GM18861 (cell line): ENCODE measurements at regions not wholly inside any gene's neighbourhood (a gene's known extent, or its start where the extent isn't known, plus 50 kb on each side); places are given as distances from the start of the nearest gene placed in this dataset.

Experiments
- ATAC-seq: cut with Tn5 transposase; IDR thresholded peaks from one replicate; pipeline ENCODE4 v1.9.1; 2021; ENCODE audit not compliant: unreplicated experiment

DNA sequence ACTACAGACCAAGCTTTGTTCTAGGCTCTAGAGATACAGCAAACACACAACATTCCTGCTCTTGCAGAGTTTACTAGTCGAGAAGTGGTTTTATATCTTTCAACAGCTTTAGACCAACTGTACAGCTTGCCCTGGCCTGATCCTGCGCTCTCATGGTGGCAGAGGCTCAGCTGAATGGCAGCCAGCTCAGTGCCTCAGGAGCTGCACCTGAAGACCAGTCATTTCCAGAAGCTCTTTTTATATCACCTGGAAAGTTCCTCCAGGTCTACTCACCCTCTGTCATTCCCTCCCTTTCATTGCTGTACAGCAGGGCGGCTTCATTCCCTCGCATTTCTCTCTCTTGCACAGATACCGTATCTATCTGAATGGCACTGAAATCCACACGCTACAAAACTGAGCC is 319.8 kb downstream of the GATA3 start:
- no peak for ATAC-seq

DNA sequence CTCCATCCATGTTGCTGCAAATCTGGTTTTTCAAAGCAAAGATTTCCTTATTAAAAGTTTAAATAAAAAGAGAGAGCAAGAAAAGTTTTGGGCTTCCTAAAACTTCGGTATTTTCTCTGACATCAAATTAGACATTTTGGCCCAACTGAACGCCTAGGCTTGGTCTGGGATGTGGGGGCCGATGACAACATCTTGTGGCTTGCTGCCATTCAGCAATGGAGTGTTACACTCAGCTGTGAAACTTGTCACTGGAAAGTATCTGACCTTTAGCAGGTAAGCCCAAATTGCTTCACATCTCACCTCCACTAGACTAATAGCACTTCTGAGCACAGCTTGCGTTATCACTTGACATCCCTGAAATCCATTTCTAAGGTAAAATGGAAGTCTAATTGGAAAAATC is 320.6 kb downstream of the GATA3 start:
- no peak for ATAC-seq

DNA sequence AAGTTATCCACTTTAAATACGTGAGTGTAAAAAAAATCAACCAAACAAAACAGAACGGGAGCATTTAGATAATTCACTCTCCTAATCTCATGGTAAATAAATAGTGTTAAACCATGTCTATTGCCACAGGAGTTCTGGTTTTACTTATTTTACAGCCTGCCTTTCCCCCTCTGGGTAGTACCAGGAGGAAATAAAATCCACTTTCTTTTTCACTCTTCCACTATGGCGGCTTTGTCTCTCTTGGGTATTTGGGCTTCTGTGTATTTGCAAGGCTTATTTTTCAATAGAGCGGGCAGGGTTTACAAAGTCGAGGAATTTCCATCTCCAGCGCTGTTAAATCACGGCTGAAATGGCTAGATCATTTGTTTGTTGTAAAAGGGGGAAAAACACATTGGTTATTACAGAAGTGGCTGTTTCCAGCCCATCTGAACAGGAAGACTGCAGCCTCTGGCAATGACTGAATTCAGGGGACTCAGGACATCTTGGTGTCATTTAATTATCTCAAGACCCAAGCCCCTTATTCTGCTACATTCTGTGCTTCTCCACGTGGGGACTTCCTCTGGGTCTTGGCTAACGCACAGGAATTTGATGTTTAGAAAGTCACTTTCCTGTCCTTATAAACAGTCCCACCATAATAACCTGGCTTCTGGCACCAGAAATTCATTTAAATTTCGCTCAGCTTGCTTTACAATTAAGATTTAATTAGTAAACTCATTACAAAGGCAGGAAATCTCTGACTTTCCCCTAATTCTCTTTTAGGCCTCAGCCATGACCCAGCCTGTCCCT is 323.9 kb downstream of the GATA3 start:
- no peak for ATAC-seq

DNA sequence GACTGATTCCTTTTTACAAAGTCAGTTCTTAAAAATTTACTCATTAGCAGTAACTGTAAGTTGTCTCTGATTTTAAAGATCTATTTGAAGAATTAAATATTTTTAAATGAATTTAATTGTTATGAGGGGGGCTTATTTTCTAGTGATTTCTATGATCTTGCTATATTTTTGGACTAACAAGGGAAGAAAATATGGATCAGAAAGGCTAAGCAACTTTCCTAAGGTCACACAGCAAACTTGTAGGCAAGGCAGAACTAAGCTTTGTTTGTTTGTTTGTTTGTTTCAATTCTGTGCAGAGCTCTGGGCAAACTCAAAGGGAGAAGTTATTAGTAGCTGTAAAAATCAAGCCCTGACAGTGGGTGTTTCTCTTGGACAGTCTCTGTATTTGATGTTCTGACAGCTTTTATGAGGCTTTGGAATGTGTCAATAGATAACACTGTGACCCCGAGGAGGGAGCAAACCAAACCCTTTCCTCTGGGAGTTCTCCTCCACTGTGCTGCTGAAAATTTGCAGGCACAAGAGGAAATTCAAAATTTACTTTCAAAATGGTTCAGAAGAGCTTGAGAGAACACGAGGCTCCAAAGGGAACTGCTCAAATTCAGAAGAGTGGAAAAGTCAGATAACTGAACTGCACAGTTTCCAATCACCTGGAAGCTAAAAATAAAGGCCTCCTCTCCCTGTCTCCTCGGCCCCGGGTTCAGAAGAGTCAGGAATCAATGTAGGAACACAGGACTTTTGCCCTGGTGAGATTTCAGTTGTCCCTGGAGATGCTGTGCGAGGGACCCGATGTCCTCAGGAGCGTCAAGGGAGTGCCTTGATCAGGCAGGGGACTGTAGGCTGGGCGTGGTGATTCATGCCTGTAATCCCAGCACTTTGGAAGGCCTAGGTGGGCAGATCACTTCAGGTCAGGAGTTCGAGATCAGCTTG is 325.7 kb downstream of the GATA3 start:
- ATAC-seq: no peak

DNA sequence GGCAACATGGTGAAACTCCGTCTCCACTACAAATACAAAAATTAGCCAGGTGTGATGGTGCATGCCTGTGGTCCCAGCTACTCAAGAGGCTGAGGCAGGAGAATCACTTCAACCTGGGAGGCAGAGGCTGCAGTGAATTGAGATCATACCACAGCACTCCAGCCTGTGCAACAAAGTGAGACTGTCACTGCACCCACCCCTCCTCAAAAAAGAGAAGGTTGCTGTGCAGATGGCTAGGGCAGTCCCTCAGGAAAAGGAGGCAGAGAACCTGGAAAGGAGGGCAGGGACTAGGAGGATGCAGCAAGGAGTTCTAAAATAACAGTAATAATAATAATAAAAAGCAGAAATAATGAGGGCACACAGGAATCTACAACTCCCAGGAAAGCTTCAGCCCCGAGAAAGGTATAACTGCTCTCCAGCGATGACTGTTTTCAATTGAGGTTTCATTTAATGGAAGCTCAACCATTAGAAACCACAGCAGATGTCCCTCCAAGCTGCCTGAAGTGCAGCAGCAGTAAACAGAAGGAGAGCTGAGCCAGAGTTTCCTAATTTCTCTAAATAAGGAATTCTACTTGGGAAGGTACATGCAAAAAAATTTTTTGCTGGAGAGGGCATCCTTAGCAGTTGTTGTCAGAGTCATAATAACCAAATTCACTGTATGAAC is 326.5 kb downstream of the GATA3 start:
- no peak for ATAC-seq

DNA sequence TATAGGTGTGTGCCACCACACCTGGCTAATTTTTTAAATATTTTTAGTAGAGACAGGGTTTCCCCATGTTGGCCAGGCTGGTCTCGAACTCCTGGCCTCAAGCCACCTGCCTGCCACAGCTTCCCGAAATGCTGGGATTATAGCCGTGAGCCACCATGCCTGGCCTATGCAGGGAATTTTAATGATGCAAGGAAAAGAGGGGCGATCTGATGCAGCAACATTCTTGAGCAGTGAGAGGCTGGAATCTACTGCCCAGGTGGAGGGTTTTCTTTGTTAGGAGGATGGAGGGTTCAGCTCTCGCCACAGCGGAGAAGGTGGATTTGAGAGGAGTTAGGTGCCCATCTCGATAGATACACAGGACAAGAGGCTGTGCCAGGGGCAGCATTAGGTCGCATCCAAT is 332.3 kb downstream of the GATA3 start:
- no peak for ATAC-seq

DNA sequence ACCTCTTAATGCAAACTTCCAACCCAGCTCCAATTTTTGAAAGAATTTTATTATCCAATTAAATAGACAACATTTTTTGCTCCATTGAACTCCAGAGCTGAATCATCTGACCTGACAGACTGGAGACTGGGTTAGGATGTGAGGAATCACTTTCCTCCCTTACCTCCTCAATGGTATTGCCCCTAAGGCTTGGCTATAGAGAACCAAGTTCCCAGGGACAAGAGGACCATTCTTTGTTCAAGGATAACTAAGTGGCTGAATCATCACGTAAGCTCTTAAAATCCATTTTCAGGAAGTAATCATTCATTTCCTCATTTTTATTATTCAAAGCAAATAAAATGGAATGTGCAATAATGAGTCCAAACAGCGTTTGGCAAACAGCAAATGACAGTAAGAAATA is 335.1 kb downstream of the GATA3 start:
- ATAC-seq: no peak

DNA sequence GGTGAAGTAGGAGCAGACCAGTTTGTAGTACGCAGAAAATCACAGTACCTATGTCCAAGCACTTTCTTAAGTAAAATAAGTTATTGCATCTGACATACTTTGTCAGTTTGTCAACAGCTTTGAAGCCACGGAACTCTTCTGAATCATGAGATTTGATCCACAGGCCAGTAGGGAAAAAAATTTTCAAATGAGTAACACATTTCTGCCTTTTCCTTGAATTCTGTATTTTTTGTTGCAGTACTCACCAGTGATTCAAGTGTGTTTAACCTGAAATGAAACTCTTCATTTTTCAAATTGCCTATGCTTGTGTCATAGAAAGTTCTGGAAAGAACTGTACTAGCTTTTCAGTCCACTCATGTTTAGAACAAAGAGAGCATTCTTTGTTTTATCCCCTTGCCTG is 337.7 kb downstream of the GATA3 start:
- no peak for ATAC-seq

DNA sequence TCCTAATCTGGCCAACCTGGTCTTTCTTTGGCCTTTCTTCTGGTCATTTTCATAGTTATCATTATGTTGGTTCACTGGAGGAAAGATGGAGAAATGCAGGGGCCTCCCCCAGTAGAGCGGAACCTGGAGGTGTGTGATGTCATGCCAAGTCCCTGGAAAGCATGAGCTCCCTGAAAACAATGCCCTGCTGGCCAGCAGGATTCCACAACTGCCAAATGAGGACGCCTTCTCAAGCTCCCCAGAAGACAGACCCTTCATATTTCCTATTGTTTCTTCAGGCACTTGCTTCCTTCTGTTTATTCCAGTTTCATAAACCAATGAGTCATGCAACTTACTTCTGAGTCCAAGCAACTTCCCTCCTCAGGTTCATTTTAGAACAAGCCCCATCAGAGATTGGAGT is 339.0 kb downstream of the GATA3 start:
- ATAC-seq: no peak

DNA sequence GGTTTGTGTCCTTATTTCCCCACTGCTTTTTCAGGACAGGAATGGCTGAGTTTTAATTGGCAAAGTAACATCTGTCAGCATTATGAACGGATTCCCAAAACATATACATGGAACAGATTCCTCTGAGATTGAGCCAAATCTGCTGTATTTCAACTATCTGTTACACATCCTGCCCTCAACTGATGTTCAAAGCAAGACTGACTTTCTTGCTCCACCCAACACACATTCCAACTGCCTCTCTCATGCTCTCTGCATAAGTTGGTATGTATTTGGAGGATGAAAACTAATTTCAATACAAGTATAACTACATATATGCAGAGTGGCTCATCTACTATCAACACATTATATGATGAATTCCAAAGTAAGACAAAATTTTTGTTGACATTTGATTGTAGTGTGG is 342.2 kb downstream of the GATA3 start:
- no peak for ATAC-seq

DNA sequence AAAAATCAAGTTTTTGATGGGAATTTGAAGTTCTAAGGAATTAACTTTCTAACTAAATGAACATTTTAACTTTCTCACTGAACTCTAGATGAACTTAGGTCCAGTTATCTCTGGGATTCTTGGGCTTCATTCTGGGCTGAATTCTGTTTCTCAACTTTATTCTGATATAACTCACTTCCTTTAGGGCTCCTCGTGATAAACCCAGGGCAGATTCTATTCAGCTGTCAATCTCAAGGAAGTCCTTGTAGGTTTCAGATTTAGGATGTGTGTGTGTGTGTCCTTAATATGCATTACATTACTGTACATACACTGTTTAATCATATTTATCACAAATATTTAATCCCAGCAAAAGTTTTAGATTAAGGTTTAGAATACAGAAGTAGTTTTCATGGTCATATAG is 344.3 kb downstream of the GATA3 start:
- no peak for ATAC-seq

DNA sequence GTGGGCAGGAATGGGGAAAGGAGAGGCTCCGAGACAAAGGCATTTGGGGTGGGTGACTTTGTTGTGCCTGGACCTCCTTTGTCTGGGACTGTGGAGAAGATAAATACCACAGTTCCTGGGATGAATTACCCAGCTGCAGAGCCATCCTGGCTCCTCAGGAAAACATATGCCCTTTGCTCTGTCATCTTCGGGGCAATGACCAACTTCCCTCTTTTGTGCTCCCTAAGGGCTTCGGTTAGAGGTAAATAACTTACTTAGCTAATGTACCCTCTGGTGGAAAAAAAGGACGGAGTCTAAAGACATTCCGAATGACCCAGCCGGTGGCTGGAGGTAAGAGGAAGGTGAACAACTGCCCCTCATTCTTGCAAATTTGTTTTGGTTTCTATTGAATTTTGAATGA is 345.7 kb downstream of the GATA3 start:
- ATAC-seq: no peak

DNA sequence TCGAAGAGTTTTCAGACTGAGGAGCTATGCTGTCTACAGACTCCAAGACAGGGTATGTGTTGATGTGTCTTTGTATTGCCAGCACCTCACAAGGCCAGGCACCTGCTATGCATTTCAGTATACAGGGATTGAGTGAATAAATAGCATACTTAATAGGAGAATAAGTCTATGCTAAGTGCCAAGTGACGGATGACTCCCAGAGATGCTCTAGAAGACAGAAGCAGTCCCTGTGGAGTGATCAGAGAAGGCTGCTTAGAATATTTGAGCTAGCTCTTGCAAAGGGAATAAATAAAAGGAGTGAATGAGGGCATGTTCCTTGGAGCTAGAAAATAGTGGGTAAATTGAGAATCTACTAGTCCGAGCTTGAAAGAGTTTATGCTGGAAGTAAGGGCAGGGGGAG is 346.4 kb downstream of the GATA3 start:
- ATAC-seq: no peak

DNA sequence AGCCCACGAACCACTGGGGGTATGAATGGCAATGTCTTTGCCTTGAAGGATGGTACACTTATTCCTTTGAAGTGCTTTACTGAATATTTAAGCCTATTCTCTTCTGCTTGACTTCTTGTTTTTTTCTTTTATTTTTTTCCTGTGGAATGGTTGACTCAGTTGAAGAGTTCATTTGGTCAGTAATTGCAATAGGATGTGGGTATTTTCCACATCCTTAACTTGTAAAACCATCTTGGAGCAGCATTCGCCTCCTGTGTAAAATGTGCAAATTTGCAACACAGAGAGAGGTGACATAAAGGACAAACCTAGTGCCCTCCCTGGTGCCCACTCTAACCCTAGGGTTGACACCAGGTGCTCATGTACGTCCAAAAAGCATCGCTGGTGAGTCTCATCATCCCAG is 347.0 kb downstream of the GATA3 start:
- no peak for ATAC-seq

DNA sequence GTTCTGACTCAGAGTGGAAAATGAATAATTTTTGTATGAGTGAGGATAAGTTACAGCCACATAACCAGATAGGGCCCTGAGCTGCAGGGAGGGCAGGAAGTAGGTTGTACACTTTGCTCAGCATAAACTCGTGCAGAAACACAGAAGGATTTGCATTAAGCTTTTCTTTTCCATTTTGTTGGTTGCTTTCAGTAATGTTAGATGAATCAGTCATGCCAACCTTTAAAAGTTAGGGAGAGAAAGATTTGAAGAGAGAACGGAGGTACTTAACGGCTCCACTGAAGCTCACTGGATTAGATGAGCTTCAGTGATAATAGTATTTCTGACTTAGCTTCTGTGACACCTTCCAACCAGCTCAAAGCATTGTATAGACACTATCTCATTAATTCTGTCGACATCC is 348.1 kb downstream of the GATA3 start:
- no peak for ATAC-seq

DNA sequence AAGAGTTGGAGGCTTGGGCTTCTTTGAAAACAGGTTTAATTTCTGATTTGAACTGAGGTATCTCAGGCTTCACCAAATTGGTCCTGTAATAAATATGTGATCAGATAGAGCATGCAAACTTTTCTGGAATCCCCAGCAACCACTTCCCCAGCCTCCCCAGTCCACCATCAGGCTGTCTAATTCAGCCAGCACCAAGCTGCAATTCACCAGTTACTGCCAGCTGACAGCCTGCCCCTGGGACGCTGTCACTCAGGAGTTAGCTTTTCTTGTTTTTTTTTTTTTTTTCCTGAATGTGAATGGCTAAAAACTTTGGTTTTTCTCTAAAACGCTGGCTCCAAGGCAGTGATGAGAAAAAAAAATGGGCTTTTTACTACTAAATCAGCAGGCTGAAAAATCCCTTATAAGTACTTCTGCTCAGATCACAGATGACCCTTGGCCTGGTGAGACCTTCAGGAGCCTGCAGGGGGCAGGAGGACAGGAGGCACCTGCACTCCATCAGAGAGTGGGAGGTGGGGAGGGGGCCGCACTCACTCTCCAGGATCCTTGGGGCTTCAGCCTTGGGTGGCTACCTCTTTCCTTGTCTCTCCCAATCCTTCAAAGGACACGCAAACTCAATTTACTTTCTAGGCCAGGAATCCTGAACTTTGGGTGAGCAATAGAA is 349.4 kb downstream of the GATA3 start:
- no peak for ATAC-seq

DNA sequence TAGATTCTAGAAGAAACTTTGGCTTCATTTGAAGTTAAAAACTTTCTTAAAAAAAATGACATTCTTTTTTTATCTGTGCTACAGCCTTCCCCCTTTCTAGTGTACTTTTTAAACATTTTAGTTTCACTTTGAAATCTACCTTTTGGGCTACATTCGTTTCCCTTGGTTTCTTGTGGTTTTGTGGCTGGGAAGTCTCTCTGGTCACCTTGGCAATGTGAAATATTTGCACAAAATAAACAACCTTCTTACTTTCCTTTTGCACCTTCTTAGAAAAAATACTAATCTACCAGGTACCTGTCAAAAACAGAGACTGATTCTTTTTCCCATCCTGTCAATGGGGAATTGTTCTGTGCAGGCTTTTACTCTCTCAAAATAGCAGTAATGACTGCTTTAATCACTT is 350.2 kb downstream of the GATA3 start:
- ATAC-seq: peak; percentile 48

DNA sequence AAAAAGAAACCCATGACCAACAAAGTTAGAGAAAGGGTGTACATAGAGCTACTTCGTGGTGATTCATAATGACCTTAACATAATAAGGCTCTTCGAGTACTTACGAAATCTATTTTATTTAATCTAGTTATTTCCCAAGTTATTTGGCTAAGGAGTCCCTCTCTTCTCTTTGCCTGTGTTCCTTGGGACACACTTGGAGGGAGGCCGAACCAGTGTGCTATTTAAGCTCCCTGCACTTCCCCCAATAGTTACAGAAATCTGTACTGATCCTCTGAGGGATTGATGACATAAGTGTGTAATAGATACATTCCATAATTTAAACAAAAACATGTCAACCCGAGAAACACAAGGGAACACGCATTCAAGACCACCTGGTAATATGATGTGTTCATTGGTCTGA is 351.1 kb downstream of the GATA3 start:
- no peak for ATAC-seq

DNA sequence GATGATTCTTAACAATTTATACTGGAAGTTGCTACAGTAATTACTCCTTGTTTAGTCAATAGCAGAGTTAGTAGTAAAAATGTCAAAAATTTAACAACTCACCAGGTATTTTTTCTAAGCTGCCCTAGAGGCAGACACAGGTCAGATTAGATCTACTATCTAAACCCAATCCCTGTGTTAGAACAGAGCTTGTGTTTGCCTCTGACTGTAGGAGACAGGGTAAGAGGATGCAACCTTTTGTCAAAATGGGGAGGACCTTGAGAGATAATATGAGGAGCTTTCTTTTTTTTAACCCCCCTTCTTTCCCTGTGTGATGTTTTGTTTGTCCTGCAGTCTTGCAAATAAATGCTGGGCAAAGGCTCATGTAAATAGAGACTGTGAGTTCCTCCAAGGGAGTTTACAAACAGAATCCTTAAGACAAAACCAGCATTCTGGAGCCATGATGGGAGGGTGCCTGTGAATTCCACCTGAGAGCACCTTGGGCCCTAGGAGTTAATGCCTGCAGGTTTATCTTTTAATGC is 353.1 kb downstream of the GATA3 start:
- ATAC-seq: no peak

DNA sequence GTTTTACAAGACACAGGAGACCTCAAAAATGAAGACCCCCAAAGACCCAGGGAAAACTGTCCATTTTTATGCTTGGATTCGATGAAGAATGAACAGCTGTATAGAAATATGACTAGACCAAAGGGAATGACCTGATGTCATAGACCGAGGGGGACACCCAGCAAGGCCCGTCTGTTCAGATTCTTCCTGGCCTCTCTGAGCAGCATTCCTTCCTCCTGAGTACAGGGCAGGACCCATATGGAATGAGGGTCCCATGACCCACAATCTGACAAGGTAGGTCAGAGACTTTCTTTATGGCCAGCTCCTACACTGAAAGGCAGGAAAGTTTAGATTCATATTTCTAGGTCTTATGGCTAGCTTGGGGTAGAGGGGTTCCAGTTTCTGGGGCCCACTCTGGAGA is 356.0 kb downstream of the GATA3 start:
- ATAC-seq: no peak

DNA sequence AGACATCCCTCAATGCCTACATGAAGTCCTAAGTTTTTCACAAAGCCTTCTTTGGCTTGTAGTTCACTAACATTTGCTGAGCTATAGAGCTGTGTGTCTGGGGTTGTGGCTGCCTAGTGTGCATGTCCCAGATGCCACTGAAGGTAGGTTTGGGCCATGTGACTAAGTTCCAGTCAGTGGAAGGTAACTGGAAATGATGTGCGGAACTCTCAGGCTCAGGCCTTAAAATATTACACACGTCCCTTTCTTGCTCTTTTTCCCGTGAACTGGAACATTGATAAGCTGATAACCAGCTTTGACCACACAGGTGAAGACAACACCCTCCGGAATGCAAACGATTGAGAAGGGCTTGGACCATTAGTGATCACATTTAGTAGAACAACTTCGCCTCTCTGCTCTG is 358.1 kb downstream of the GATA3 start:
- no peak for ATAC-seq
